HUDEP-2 (cell line): ENCODE measurements at regions not wholly inside any gene's neighbourhood (a gene's known extent, or its start where the extent isn't known, plus 50 kb on each side); places are given as distances from the start of the nearest gene placed in this dataset.

Source experiments
- DNase-seq, 76 experiments: peaks; one replicate each; lab custom pipeline; 2025; ENCODE audit not compliant: unreplicated experiment in 76 of 76; lab: John Stamatoyannopoulos, UW

DNA sequence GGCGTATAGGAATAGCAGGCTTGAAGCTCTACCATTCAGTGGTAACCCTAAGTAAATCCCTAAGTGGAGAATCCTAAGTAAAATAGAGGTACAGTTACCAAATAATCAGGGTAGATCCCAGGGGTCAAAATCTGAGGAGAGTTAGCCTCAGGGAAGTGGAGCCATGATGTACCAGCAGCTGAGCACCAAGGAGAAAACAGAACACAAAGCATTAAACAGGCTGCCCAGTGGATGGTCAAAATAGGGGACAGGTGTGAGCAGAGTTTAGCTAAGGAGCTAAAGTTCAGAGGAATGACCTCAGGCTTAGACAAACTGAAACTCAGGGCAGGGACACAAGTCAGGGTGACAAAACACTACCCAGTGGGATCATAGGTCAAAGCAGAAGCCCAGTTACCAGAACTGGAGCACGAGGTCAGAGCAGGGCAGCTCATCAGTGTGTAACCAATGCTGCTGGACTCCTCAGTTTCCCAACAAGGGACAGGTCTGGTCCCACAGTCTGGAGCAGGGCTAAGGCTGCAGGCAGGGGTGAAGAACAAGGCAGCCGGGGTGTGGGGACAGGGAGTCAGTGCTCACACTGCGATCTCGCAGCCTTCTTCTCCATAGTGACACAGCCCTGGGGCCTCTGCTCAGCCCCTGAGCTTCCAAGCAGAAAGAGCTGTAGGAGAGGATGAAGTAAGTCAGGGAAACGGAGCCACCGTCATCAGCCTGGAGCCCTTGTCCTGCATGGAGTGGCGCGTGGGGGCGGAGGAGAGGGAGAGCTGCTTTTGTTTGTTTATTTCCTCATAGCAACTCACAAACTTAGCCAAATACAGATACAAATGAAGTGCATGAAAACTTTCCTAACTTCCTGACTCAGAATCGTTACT, 264.0 kb downstream of the MREG start:
- DNase-seq, result no peak

DNA sequence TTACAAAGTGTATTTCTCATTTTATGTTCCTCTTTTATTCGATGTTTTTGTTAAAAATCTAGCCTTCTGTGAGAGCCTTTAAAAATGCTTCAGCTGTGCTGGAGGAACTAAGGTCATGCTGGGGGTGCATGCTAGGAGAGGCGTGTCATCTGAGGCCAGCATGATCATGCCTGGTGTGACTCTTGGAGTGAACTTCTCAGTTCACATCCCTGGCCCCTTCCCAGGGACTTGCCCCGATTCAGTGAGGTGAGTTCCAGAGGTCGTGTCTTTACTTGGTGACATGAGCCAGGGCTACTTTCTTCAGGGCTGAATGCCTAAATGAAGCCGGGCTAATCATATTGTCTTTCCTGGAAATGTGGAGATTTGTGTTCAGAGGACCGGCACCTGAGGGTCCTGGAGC, 264.9 kb downstream of the MREG start:
- DNase-seq, result no peak

DNA sequence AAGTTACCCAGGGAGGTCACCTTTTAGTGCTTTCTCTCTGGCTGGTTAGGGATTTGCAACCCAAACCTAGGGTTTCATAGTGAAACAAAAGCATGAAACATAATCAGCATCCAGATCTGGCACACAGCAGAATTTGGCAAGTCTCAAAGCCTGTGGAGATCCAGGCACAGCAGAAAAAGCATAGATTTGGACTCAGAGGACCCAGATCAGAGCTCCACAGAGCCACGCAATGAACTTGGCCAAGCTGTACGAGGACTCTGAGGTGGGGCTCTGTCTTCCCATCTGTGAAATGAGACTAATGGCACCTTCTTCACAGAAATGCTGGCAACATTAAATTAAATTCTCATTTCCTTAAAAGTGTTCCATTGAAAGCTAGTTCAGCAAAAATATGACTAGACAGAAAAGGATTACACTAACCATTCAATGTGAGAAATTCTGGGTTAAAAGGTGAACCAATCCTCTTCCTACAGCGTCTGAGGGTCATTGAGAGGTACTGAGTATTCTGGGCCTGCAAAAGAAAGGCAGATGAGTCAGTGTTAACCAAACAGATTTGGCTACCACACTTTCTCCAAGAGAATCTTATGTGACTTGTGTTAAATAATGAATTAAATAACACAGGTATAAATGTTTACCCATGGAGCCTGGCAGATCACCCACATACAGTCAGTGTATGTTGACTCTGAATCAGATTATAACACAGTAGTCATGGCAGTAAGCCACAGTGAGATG, 266.3 kb downstream of the MREG start:
- DNase-seq, result no peak

DNA sequence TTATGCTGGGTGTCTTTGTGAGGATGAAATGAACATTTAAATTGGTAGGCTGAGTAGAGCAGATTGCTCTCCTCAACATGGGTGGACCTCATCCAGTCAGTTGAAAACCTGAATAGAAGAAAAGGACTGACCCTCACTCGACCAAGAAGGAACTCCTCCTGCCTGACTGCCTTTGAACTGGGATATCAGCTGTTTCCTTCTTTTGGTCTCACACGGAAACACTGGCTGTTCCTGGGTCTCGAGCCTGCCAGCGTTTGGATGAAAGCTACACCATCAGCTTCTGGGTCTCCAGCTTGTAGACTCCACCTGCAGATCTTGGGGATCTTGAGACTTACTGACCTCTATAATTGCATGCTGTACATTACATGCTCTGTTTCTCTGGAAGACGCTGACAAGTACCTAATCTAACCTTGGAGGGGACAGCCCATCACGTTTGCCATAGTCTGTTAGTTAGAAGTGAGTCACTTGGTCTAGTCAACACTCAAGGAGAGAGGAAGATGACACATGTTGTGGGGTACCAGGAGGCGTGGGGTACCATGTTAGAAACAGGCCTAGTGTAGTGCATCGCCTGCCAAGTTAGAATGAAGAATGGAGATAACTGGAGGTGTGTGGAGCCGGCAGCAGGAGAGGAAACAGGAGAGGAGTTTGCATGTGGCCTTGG, 267.0 kb downstream of the MREG start:
- DNase-seq, result no peak

DNA sequence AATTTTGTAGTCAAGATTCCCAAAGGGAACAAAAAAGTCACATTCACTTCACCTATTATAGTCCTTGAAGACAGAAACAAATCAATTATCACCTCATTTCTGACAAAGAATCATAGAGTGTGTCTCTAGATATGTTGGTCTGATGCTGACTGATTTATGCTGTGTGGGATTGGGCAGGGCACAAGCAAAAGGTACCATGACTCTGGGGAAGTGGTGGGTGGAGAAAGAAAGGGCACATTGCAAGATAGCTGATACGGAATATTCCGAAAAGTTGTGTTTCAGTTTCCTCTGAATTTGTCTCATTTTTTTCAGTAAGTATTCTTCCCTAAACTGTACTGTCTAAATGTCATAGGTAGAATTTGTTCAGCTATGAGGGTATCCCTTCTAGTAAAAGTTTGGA, 268.0 kb downstream of the MREG start:
- DNase-seq, result no peak

DNA sequence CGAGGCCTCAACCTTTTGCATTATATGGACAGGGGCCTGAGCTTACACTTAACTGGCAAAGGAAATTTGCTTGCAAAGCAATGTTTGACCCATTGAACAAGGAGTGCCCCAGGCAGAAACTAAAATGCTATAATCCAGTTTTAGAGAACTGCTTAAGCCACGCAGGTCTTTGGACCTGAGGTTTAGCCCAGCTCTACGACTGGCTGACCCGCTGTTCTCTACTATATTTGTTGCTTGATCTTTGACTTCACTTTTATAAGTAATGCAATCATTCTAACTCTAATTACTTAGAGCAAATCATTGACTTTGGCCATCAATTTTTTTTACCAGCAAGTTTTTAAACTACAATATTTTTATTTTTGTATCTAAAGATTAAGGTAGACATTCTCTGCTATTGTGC, 268.8 kb downstream of the MREG start:
- no peak for DNase-seq

DNA sequence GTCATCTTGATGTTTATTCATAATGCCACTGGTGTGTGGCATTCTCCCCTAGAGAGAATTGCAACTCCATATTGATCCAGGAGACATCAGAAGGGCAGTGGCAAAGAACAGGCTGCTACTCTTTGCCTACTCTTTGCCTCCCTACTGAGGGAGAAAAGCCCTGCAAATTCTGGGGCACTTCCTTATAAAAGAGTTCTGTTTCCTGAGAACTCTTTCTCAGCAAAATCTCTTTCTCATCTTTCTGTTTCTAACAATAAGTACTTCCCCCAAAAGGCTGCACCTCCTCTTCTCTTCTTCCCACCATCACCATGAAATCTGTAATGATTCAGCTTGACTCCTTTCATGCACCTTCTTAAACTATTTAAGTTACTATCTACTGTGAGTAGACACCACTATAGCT, 270.3 kb downstream of the MREG start:
- DNase-seq, result no peak

DNA sequence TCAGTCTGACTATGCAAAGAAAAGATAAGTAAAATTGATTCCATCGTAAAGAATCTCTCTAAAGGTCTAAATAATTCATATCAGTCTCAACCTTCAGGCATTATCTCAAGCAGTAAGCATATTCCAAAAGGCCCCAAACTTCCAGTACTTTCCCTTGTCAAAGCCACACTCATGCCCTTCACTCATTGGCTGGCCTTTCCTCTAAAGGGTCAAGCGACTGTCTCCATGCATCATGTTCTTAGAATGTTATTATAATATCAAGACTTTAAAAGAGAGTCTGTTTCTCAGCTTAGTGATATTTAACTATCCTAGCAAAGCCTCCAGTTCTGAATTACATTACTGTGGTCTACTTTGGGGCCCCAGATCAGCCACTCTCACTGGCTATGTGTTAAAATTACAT, 271.3 kb downstream of the MREG start:
- DNase-seq, result no peak

DNA sequence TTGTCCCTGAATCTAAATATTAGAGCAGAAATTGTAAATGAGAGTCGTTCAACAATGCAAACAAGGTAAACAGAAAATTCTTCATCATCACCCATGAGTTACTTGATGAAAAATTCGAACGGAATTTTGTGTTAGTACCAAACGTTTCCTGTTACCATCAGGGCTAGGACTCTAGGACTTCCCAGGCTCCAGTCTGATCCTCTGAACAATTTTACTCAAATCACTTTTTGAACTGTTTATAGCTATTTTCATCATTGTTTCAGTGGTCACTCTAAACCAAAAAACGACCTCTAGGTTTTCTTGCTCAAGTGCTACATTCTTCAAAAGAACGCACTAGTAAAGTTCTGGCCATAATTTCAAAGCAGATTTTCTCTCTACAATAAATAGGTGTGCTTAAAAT, 273.3 kb downstream of the MREG start:
- no peak for DNase-seq

DNA sequence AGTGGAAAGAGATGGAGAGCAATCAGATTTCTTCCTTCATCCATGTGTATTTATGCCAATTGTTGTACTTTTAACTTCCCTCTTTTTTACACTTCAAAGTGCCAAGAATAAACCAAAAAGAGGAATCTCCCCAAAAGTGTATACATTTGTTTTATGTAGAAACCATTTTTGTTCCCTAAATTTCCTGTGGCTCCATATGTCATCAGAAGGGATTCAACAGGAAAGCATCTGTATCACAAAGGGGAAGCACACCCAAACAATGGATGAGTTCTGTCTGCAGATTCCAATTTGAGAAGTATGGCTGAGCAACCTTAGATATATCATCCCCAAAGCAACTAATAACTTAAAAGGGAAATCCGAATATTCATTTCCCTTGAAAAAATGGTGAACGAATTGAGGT, 275.0 kb downstream of the MREG start:
- no peak for DNase-seq

DNA sequence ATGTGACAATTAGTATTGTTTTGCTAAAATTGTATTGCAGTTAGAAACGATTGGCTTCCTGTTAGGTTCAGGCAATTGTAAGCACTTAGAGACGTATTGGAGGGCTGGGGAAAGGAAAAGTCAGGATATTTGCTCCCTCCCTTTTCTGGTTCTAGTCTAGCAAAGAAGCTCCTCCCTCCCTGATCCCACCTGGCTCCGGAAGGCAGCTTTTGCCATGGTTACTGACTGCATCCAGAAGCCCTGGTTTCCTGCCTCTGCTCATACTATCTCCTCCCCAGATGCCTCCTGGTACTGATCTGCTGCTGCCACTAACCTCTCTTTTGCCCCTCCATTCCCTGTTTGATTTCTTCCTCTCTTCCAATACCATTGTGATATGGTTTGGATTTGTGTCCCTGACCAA, 275.9 kb downstream of the MREG start:
- no peak for DNase-seq

DNA sequence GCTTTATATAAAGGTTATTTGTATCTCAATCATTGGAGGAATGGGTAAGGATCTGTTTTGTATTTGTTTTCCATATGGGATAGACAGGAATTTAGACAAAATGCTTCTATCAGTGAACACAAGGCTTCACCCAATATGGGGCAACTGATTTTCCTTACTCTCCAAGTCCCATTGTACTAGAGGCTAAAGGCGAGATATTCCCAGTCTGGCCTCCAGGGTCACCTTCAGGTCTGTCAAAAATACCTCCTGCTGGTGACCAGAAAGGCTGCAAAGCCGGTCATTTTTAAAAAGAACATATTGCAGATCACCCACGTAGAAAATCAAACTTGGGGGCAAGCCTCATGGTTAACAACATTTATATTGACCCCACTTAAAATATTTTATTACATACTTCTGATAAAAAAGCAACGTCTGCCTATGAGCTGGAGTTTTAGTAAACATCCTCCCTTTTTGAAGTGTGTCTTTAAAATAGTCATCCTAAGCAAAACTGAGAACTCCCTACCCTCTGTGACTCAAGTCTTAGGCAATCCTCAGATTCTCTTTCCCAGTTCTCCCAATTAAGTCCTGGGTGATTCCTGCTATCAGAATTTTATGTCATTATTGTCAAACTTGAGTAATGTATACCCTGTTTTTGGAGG, 276.6 kb downstream of the MREG start:
- peak in 2 of 76 experiments; percentile 10 to 11 for DNase-seq

DNA sequence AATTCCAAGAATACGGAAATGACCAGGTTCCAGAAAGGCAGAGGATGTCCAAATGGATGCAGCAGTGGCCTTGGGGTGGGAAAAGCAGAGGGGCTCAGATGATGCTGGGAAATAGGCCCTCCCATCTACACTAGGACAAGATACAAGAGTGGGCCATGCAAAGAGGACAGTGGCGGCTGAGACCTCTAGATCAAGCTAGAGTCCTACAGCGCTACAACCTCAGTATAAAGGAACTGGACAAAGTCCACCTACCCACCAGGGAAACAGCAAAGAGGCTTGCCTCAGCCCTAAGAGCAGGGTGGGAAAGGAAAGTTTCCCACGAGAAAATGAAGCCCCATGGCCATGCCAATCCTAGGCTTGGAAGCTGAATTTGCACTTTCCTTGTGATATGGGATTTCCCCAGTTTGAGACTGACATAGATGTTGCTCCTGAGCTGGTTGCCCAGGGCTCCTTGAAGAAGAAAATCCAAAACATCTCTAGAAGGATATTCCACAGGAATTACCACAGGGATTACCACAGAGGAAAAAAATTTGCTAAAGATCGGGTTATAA, 282.2 kb downstream of the MREG start:
- no peak for DNase-seq

DNA sequence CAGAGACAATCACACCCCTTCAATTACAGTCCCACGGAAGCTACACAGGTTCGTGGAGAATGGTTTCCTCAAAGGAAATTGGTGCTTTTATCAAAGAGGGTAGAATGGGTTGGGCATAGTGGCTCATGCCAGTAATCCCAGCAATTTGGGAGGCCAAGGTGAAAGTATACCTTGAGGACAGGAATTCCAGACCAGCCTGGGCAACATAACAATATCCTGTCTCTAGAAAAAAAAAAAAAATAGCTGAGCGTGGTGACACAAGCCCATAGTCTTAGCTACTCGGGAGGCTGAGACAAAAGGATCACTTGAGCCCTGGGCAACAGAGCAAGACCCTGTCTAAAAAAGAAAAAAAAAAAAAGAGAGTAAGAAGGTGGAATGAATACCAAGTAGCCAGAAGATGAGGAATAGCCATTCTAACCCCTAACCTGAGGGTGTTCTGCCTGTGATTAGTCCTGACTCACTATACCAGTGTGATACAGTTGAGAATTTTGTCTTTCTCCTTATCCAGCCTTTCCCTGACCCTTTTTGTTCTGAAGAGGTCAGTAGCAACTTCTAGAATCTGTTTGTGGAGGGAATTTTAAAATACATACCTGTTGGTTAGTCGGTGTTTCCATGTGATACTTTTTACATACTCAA, 283.2 kb downstream of the MREG start:
- no peak for DNase-seq

DNA sequence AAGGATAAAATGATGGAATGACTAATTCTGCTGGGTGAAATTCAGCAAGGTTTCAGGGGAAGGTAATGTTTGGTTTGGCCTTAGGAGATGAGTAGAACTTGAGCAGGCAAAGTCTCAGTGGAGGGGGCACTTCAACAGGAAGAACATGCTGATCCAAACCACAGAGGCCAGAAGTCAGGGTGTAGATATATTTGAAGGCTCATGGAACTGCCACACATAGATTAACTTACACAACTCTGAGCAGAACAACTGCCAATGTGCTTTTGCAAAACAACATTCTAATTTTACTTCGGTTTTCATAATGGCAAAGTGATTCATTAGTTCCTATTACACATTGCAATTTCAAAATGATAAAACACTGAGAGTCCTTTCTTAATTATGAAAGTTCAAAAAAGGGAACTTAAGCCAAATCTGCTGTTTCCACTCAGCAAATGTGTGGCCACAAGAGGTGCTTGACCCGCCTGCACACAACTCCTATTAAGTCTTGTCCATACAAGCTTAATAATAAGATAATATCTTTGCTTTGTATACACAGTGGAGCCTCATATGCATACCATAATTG, 284.8 kb downstream of the MREG start:
- DNase-seq, result no peak

DNA sequence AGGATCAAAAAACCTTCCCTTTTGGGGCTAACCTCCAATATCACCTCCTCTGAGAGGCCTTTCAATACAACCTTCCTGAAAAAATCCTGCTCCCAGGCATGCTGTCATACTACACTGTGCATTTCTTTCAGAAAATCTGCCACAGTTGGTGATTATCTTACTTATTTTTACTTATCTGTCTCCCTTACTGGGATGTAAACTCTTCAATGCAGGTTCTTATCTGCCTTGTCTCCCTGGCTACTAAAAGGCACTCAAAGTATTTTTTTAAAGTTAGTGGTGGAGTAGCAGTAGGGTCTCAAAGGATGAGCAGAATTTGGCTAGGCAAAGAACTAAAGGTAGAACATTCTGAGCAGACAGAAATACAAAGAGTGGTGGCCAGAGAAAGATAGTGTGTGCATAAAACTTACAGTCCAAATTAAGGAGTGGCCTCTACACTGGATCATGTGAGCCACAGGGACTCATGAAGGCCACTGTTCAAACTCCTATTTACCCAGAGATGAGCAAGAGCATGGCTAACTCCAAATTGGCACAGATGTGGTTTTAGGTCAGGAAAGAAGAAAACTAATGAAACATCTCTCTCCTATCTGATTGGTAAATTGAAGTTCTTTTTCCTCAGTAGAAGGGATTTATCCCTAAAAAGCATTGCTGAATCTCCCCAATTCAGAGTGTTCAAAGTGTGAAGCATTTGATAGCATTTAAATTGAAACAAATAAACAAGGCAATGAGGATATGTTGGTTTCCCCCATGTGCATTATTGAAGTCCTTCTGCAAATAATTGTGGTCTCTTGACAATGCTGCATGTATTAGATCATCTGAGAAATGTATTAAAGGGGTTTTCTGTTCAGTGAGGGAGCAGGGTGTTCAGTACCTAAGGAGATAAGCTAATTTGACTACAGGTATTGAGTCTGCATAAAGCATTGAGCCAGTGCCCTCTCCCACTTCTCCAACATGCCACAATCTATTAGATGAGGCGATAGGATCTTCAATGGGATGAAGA, 285.5 kb downstream of the MREG start:
- DNase-seq, result no peak

DNA sequence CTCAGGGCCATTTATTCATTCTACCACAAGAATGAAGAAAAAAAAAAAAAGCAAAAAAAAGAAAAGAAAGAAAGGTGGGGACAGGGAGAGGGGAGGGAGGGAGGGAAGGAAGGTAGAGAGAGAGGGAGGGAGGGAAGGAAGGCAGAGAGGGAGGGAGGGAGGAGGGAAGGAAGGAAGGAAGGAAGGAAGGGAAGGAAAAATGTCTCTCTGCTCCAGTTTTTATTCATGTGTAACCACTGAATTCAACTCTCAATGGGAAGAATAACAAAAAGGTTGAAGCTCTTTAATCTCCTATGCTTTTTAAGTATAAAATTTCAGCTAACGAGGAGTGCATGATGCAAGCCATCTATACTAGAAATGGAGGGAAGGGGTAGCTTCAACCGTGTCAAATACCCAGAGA, 287.3 kb downstream of the MREG start:
- DNase-seq, result no peak

DNA sequence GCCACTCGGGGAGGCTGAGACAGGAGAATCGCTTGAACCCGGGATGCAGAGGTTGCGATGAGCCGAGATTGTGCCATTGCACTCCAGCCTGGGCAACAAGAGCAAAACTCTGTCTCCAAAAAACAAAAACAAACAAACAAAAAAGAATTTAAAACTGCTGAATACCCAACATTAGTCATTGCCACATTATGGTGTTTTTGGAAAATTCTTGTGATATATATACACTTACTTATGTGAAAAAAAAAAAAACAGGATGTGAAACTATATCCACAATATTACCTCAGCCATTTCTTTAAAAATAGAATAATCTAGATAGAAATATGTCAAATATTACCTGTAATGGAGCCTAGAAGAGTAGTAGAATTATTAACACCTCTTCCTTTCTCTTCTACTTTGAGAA, 288.3 kb upstream of the FN1 start:
- no peak for DNase-seq

DNA sequence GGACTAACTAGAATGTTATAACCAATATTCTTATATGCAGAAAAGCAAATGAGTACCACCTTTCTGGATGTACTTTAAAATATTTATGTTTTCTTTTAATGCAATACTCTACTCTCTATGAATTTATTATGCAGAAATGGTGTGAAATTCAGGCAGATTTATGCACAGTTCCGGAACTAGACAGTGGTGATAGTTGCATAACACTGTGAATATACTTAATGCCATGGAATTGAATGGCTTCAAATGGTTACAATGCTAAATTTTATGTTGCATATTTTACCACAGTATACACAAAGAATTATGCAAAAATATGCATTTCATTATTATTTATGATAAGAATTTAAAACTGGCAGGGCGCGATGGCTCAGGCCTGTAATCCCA, 287.8 kb upstream of the FN1 start:
- no peak for DNase-seq
